ENCODE measurements at regions not wholly inside any gene's neighbourhood (a gene's known extent, or its start where the extent isn't known, plus 50 kb on each side); places are given as distances from the start of the nearest gene placed in this dataset.

- DNase-seq (ENCODE audit: low read depth in 2 of 3, low spot score in 1 of 3), result no peak
Observed at GRCh38 chr17:79401704-79402674, 208.9 kb downstream of the RBFOX3 start.

DNA sequence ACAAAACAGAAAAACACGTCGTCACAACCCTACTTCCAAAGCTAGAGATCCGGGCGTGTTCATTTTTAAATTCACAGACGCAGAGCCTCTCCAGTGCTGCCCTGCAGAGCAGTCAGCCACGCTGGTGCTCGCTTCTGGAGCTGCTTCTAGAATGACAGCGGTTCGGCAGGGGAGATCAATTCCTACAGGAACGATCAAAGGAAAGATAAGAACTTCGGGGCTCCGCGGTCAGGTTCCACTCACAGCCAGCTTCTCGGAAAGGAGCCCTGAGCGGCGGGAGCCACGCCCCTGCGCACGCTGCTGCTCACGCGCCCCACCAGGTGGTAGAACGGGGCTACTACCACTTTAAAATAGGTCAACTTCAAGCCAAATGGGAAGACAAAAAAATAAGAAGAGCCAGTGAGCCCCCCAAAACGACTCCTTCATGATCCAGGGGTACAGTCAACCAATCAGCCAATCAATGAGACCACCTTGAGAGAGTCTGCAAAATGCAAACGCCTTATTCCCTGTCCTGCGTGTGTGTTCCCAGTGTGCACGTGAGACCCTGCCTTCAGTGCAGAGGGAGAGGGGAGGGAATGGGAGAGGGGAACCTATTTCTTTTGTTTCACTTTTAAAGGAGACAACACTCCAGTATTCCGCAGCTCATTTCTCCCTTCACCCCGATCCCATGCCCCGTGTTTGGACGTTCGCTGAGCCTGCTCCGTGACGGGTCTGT is 209.7 kb downstream of the RBFOX3 start:
- peak; percentile 49 to 70 (median 63) for DNase-seq (ENCODE audit: low read depth in 2 of 3, low spot score in 1 of 3)

- no peak for DNase-seq (ENCODE audit: low read depth in 2 of 3, low spot score in 1 of 3)
Observed at GRCh38 chr17:79399610-79400144, 211.2 kb downstream of the RBFOX3 start.

- no peak for DNase-seq (ENCODE audit: low read depth in 2 of 3, low spot score in 1 of 3)
Observed at GRCh38 chr17:79398441-79398840, 212.4 kb downstream of the RBFOX3 start.

DNA sequence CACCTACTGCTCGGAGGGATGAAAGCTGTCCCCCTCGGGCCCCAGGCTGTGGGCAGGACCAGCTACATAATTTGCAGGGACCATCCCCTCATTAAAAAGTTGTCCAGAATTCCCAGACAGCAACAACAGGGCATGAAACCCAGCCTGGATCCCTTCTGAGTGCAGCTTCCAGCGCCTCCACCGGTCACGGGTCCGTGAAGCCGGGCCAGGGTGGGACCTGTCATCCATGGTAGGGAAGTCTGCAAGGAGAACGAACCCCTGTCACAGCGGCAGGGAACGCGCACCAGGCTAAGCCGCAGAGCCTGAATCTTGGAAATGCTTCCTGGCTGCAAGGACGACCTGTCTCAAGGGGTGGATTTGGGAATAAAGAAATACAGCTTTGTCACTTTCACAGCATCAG is 214.2 kb downstream of the RBFOX3 start:
- no peak for DNase-seq (ENCODE audit: low read depth in 2 of 3, low spot score in 1 of 3)

DNA sequence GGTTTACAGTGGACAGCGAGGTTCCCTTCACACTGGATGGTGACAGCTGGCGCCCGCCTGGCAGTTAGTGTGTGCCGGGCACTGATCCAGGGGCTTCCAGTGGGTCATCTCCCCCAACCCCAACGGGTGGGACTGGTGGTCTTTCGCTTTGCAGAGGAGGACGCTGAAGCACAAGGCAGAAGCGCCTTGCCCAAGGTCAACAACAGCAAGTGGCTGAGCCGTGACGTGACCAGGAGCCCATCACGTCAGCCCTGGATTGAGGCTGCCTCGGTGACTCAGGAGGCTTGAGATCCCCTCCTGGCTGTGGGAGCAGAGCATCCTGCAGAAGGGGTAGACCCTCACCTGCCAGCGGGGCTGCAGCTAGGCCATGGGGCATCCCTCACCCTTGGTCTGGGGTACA is 215.3 kb downstream of the RBFOX3 start:
- DNase-seq (ENCODE audit: low read depth in 2 of 3, low spot score in 1 of 3), result no peak

DNA sequence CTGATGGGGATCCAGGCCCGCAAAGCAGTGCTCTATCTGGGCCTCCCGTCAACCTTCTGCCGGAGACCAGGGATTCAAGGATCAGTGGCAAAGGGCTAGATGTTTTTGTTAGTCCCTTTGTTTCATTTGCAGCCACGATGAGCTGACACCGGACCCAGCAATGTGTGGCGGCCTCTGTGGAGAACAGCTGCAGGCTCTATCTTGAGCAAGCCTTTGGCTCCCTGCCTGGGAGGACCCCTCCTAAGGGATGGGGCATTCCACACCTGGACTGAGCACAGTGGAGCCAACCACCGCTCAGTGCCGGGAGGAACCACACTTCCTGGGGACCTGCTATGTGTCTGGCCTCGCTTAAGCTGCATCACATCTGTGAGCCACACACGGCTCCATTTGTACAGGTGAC is 215.8 kb downstream of the RBFOX3 start:
- no peak for DNase-seq (ENCODE audit: low read depth in 2 of 3, low spot score in 1 of 3)

- peak; percentile 48 to 85 (median 63) for DNase-seq (ENCODE audit: low read depth in 2 of 3, low spot score in 1 of 3)
Observed at GRCh38 chr17:79393358-79394052, 217.3 kb downstream of the RBFOX3 start.

GRCh38 chr17:79392598-79392997 is 218.3 kb downstream of the RBFOX3 start:
- no peak for DNase-seq (ENCODE audit: low read depth in 2 of 3, low spot score in 1 of 3)

- DNase-seq (ENCODE audit: low read depth in 2 of 3, low spot score in 1 of 3), result peak; percentile 48 to 68 (median 51)
Observed at GRCh38 chr17:79391376-79392233, 219.2 kb downstream of the RBFOX3 start.

DNA sequence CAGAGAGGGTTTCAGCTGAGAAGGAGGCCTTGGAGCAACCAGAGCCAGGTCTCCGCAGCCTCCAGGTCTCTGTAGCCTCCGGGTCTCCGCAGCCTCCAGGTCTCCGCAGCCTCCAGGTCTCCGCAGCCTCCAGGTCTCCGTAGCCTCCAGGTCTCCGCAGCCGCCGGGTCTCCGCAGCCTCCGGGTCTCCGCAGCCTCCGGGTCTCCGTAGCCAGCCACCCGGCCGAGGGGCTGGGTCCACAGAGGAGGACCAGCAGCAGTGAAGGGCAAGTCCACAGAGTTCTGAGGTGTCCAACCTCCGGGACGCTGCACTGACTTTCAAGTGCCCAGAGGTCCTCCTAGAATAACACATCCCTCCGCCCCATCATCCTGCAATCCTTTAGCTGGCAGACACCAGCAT is 221.0 kb downstream of the RBFOX3 start:
- DNase-seq (ENCODE audit: low read depth in 2 of 3, low spot score in 1 of 3), result no peak

DNA sequence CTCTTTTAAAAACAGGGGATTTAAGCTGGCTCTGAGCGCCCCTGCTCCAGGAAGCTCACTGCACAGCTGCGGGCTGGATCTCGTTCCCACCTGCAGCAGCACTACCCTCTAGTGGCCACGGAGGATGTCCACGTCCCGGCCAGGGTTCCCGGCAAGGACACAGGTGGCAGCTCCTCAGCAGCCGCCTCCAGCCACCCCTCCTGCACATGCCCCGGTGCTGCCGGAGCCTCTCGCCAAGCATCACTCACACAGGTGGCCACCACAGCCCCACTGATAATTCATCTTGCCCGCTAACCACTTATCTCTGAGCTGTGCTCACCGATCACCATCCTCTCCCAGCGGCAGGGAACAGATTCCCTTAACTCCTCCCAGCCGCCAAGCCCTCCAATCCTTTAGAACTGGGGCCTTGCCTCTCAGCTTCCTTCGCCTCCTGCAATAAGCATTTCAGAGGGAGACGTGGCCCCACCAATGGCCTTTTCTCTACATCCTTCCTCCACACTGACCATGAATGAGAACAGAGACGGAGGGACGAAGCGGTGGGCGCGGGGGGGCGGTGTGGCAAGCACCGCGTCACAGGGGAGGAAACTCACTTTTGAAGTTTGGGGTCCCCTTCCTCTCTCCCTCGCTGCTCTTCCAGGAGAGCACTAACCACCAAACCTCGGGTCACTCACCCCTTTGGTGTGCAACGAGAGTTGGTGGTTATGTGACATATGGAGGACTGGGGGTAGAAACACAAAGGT is 222.1 kb downstream of the RBFOX3 start:
- DNase-seq (ENCODE audit: low read depth in 2 of 3, low spot score in 1 of 3), result no peak

GRCh38 chr17:79387783-79388182 is 223.1 kb downstream of the RBFOX3 start:
- no peak for DNase-seq (ENCODE audit: low read depth in 2 of 3, low spot score in 1 of 3)

DNA sequence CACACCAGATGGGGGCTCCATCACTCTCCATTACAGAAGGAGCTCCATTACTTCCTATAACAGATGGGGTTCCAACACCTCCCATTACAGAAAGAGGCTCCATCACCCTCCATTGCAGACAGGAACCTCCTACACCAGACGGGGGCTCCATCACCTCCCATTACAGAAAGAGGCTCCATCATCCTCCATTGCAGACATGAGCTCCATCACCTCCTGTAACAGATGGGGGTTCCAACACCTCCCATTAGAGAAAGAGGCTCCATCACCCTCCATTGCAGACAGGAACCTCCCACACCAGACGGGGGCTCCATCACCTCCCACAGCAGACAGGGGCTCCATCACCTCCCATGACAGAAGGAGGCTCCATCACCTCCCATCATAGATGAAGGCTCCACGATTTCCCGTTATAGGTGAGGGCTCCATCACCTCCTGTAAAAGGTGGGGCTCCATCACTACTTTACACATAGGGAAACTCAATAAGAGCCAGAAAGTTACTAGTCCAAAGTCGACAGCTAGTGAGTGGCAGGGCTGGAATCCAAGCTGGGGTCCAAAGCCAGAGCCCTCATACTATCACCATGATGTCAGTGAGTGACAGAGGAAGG is 224.8 kb downstream of the RBFOX3 start:
- no peak for DNase-seq (ENCODE audit: low read depth in 2 of 3, low spot score in 1 of 3)

DNA sequence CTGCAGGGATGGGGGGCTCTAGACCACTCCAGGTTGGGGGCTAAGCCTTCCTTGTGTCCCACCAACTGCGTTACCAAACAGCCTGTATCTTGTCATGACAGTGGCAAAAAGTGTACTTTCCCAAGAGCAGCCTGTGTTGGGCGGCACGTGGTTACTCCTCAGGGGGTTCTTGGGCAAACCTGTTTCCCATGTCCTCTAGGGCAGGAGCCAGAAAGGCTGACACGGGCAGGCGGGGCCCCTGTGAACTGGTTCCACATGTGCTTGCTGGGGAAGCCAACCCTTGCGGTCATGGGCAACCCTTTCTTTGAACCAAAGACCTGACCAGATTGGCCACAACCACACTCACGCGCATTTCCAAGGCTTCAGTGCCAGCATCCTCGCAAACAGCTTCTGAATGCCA is 228.5 kb downstream of the RBFOX3 start:
- DNase-seq (ENCODE audit: low read depth in 2 of 3, low spot score in 1 of 3), result no peak

- DNase-seq (ENCODE audit: low read depth in 2 of 3, low spot score in 1 of 3), result no peak
Observed at GRCh38 chr17:79379700-79380445, 231.0 kb downstream of the RBFOX3 start.

GRCh38 chr17:79377230-79377786 is 233.5 kb downstream of the RBFOX3 start:
- DNase-seq (ENCODE audit: low read depth in 2 of 3, low spot score in 1 of 3), result no peak

DNA sequence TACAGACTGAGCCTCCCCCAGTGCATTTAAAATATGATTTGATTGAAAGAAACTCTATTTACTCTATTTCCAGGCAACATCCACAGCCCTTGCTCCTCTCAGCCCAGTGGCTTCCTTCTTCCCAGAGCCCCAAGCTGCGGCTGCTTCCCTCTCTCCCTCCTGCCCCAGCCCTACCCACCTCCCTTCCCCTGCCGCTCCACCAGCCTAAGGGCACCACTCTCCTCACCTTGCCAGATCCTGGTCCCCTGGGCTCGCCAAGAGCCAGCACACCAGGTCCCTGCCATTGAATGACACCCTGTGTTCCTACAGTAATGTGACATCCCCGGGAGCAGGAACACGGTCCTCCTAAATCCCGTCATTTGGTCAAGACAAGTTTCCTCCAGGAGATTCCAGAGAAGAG is 236.0 kb downstream of the RBFOX3 start:
- no peak for DNase-seq (ENCODE audit: low read depth in 2 of 3, low spot score in 1 of 3)

Measured in stimulated activated CD4-positive, alpha-beta T cell treated with anti-CD3 and anti-CD28 coated beads, Interleukin-12 subunit alpha, Interleukin-12 subunit beta, amount 100 ng/mL, for 48 hours (primary cell).